WTC11 (cell line): ENCODE measurements at regions not wholly inside any gene's neighbourhood (a gene's known extent, or its start where the extent isn't known, plus 50 kb on each side); places are given as distances from the start of the nearest gene placed in this dataset.

ENCODE experiments used
- ATAC-seq: fragments of 200-7000 bp; cut with Tn5 transposase; 2 replicates; pipeline ENCODE4 v1.10.0; 2021; ENCODE audit warnings: mild to moderate bottlenecking, moderate library complexity
- CTCF ChIA-PET: fragments of 300-600 bp; sonication (Branson Sonifier 250); formaldehyde crosslinking; loops from one replicate; lab custom pipeline; 2021; ENCODE audit warnings: antibody characterized with exemption; lab: Charles Lee
- POLR2A ChIA-PET: fragments of 350-600 bp; sonication (Branson Sonifier 250); formaldehyde crosslinking; loops from one replicate; lab custom pipeline; 2021; ENCODE audit warnings: antibody characterized with exemption; lab: Charles Lee
- DNase-seq: peaks from one replicate; pipeline ENCODE4 v3.0.0; 2021; ENCODE audit warnings: low spot score
- H3K27ac Mint-ChIP-seq: 2 replicates; pipeline ENCODE4 v1.8.0; 2021; ENCODE audit warnings: mixed read lengths
- H3K27me3 Mint-ChIP-seq: 2 replicates; pipeline ENCODE4 v1.8.0; 2021; ENCODE audit warnings: low read depth, mild to moderate bottlenecking, moderate library complexity, mixed read lengths
- H3K36me3 Mint-ChIP-seq: 2 replicates; pipeline ENCODE4 v1.8.0; 2021; ENCODE audit warnings: mixed read lengths
- H3K4me1 Mint-ChIP-seq: 2 replicates; pipeline ENCODE4 v1.8.0; 2022; ENCODE audit warnings: mixed read lengths
- H3K4me3 Mint-ChIP-seq: 2 replicates; pipeline ENCODE4 v1.8.0; 2021; ENCODE audit warnings: mild to moderate bottlenecking, moderate library complexity, mixed read lengths
- H3K9me3 Mint-ChIP-seq: 2 replicates; pipeline ENCODE4 v1.8.0; 2021; ENCODE audit warnings: mixed read lengths
- ARID4B ChIP-seq: sonication (generic); formaldehyde crosslinking; IDR thresholded peaks from 2 replicates; pipeline ENCODE4 v1.8.0; 2023; ENCODE audit warnings: missing genetic modification reagents, mild to moderate bottlenecking, borderline replicate concordance
- ATF2 ChIP-seq: sonication (generic); formaldehyde crosslinking; IDR thresholded peaks from 2 replicates; pipeline ENCODE4 v1.8.1; 2022; ENCODE audit warnings: low read depth, missing genetic modification reagents, borderline replicate concordance
- CTCF ChIP-seq: fragments of 200-600 bp; IDR thresholded peaks from 2 replicates; pipeline ENCODE4 v1.8.0; 2022; ENCODE audit warnings: antibody characterized with exemption
- ERG ChIP-seq: fragments of 250-450 bp; sonication (Bioruptor Pico); IDR thresholded peaks from 2 replicates; pipeline ENCODE4 v1.8.0; 2021; ENCODE audit warnings: mild to moderate bottlenecking
- FOXP1 ChIP-seq: sonication (generic); formaldehyde crosslinking; IDR thresholded peaks from 2 replicates; pipeline ENCODE4 v1.8.0; 2022; ENCODE audit warnings: missing genetic modification reagents, mild to moderate bottlenecking, moderate library complexity, borderline replicate concordance
- GRHL2 ChIP-seq: fragments of 250-450 bp; sonication (Bioruptor Pico); IDR thresholded peaks from 2 replicates; pipeline ENCODE4 v1.8.0; 2022; ENCODE audit warnings: mild to moderate bottlenecking, moderate library complexity; ENCODE audit not compliant: insufficient replicate concordance, severe bottlenecking
- HMGXB4 ChIP-seq: sonication (generic); formaldehyde crosslinking; IDR thresholded peaks from 2 replicates; pipeline ENCODE4 v1.8.1; 2023; ENCODE audit warnings: mild to moderate bottlenecking, moderate library complexity, missing genetic modification reagents
- JAZF1 ChIP-seq: fragments of 250-450 bp; sonication (Bioruptor Pico); IDR thresholded peaks from 2 replicates; pipeline ENCODE4 v1.9.0; 2021; ENCODE audit warnings: moderate library complexity, mild to moderate bottlenecking, inconsistent platforms
- MXD4 ChIP-seq: fragments of 250-450 bp; sonication (Bioruptor Pico); IDR thresholded peaks from 2 replicates; pipeline ENCODE4 v1.8.0; 2021; ENCODE audit warnings: mild to moderate bottlenecking, moderate library complexity, borderline replicate concordance
- MYBL2 ChIP-seq: sonication (generic); formaldehyde crosslinking; IDR thresholded peaks from 2 replicates; pipeline ENCODE4 v1.8.1; 2023; ENCODE audit warnings: mild to moderate bottlenecking, moderate library complexity, missing genetic modification reagents
- NR1H2 ChIP-seq: sonication (generic); formaldehyde crosslinking; IDR thresholded peaks from 2 replicates; pipeline ENCODE4 v1.9.0; 2021; ENCODE audit warnings: mild to moderate bottlenecking, moderate library complexity, missing genetic modification reagents
- SOX15 ChIP-seq: fragments of 250-450 bp; sonication (Bioruptor Pico); IDR thresholded peaks from 2 replicates; pipeline ENCODE4 v1.9.0; 2021; ENCODE audit warnings: mild to moderate bottlenecking
- TEAD4 ChIP-seq: sonication (generic); formaldehyde crosslinking; IDR thresholded peaks from 2 replicates; pipeline ENCODE4 v1.8.0; 2022; ENCODE audit warnings: mild to moderate bottlenecking, missing genetic modification reagents
- TP53 ChIP-seq: sonication (generic); formaldehyde crosslinking; IDR thresholded peaks from 2 replicates; pipeline ENCODE4 v1.8.1; 2023; ENCODE audit warnings: mild to moderate bottlenecking, missing genetic modification reagents
- USF1 ChIP-seq: sonication (generic); formaldehyde crosslinking; IDR thresholded peaks from 2 replicates; pipeline ENCODE4 v1.8.0; 2022; ENCODE audit warnings: mild to moderate bottlenecking, missing genetic modification reagents
- USF2 ChIP-seq: sonication (generic); formaldehyde crosslinking; IDR thresholded peaks from 2 replicates; pipeline ENCODE4 v1.8.1; 2023; ENCODE audit warnings: mild to moderate bottlenecking, missing genetic modification reagents, moderate library complexity
- ZNF138 ChIP-seq: sonication (generic); formaldehyde crosslinking; conservative IDR thresholded peaks from 2 replicates; pipeline ENCODE4 v1.8.1; 2022; ENCODE audit warnings: mild to moderate bottlenecking, moderate library complexity, missing genetic modification reagents
- ZNF671 ChIP-seq: fragments of 250-450 bp; sonication (Bioruptor Pico); IDR thresholded peaks from 2 replicates; pipeline ENCODE4 v1.8.0; 2021; ENCODE audit warnings: mild to moderate bottlenecking

- CTCF ChIA-PET = no interaction called here
- Mint-ChIP-seq H3K4me3 (no peak overlapping the region), H3K27ac (no peak overlapping the region), H3K36me3 (no peaks in the 10 kb centered on the region), H3K27me3 (no peaks in the 10 kb centered on the region), H3K4me1 (peaks cover 18% of the 10 kb centered on the region)
- POLR2A ChIA-PET = no interaction called here
- ATAC-seq (no peak), DNase-seq (no peak)
- no peak for TF ChIP-seq TEAD4 (CRISPR knock-in tag)
- no peak for TF ChIP-seq MXD4
- TF ChIP-seq ZNF138 = no peak
- TF ChIP-seq HMGXB4 = no peak
- TF ChIP-seq SOX15 (CRISPR knock-in tag) = no peak
- TF ChIP-seq, all 79 proteins: peak for 0
- 0 out of 2 replicates have a peak, but pooled peaks cover 7% of the 10 kb centered on the region for H3K9me3 Mint-ChIP-seq
These were observed 91.3 kb upstream of the NFIB start for GRCh38 chr9:14405176-14405706.

GRCh38 chr9:14403081-14403480 is 89.1 kb upstream of the NFIB start:
- 0 out of 2 replicates have a peak, but pooled peaks cover 7% of the 10 kb centered on the region for H3K9me3 Mint-ChIP-seq
- no peaks in the 10 kb centered on the region for H3K27me3 Mint-ChIP-seq
- H3K4me3 Mint-ChIP-seq = no peak overlapping the region
- ChIA-PET POLR2A (no interaction called here), CTCF (interaction anchor here (1.0 kb wide), 1 partner anchor 24 kb away, joined by 5 read pairs; no protein-coding TSS in a partner anchor)
- peaks cover 25% of the 10 kb centered on the region for H3K4me1 Mint-ChIP-seq
- DNase-seq = no peak
- no peak overlapping the region for H3K27ac Mint-ChIP-seq
- ATAC-seq = no peak
- no peaks in the 10 kb centered on the region for H3K36me3 Mint-ChIP-seq
- TF ChIP-seq TP53 (CRISPR knock-in tag) = no peak
- no peak for TF ChIP-seq USF2 (CRISPR knock-in tag)
- no peak for TF ChIP-seq MYBL2
- no peak for TF ChIP-seq ZNF671 (CRISPR knock-in tag)
- no peak for TF ChIP-seq GRHL2
- TF ChIP-seq NR1H2 (CRISPR knock-in tag) = no peak
- no peak for TF ChIP-seq JAZF1 (CRISPR knock-in tag)
- TF ChIP-seq ERG (CRISPR knock-in tag) = no peak
- no peak for TF ChIP-seq ZNF138
- TF ChIP-seq, all 79 proteins: peak for 0

GRCh38 chr9:14402583-14402982 is 88.6 kb upstream of the NFIB start:
- Mint-ChIP-seq H3K4me3 (no peak overlapping the region), H3K4me1 (peaks cover 25% of the 10 kb centered on the region), H3K9me3 (0 out of 2 replicates have a peak, but pooled peaks cover 7% of the 10 kb centered on the region), H3K27ac (no peak overlapping the region), H3K36me3 (no peaks in the 10 kb centered on the region), H3K27me3 (no peaks in the 10 kb centered on the region)
- ChIA-PET CTCF (no interaction called here), POLR2A (no interaction called here)
- ATAC-seq = no peak
- DNase-seq = no peak
- TF ChIP-seq ARID4B (CRISPR knock-in tag) (no peak), USF1 (CRISPR knock-in tag) (no peak), CTCF (no peak), FOXP1 (CRISPR knock-in tag) (no peak), HMGXB4 (no peak), TP53 (CRISPR knock-in tag) (no peak), ATF2 (CRISPR knock-in tag) (no peak)
